SK-N-SH (cell line): ENCODE measurements at regions not wholly inside any gene's neighbourhood (a gene's known extent, or its start where the extent isn't known, plus 50 kb on each side); places are given as distances from the start of the nearest gene placed in this dataset.
"Not testable (repeated sequence)": the region's sequence is repeated elsewhere in the genome, so short reads cannot be mapped to it uniquely, and the experiment has no call there.

Experiments used
- EP300 ChIP-seq, 2 experiments: IDR thresholded peaks; 2 replicates each; pipeline versions ENCODE4 v1.4.0 to v1.6.1; 2012; ENCODE audit warnings: borderline replicate concordance in 1 of 2, low read depth in 1 of 2, low read length in 1 of 2
- EZH2phosphoT487 ChIP-seq: fragments of 200-600 bp; sonication (generic); IDR thresholded peaks from 2 replicates; pipeline ENCODE4 v1.6.1; 2017; ENCODE audit warnings: low read depth, mixed run types, mild to moderate bottlenecking, antibody characterized with exemption, moderate library complexity, borderline replicate concordance
- FOXM1 ChIP-seq: IDR thresholded peaks from 2 replicates; pipeline ENCODE4 v1.4.0; 2012; ENCODE audit warnings: low read depth, mild to moderate bottlenecking
- GABPA ChIP-seq: IDR thresholded peaks from 2 replicates; pipeline ENCODE4 v1.4.0; 2012; ENCODE audit warnings: low read depth, mild to moderate bottlenecking
- GATA2 ChIP-seq: sonication (generic); formaldehyde crosslinking; IDR thresholded peaks from 2 replicates; pipeline ENCODE4 v1.5.0; 2020; ENCODE audit warnings: mild to moderate bottlenecking, missing genetic modification reagents
- MAX ChIP-seq: IDR thresholded peaks from 2 replicates; pipeline ENCODE4 v1.4.0; 2012; ENCODE audit warnings: low read depth
- POLR2AphosphoS5 ChIP-seq: IDR thresholded peaks from 2 replicates; pipeline ENCODE4 v1.6.1; 2012; ENCODE audit warnings: low read depth, low read length
- RXRA ChIP-seq: IDR thresholded peaks from 2 replicates; pipeline ENCODE4 v1.4.0; 2012; ENCODE audit warnings: low read depth, mild to moderate bottlenecking, borderline replicate concordance
- SMC3 ChIP-seq: IDR thresholded peaks from 2 replicates; pipeline ENCODE4 v1.6.1; 2012; ENCODE audit warnings: low read depth, low read length, improper control_type of control experiment
- YY1 ChIP-seq: IDR thresholded peaks from 2 replicates; pipeline ENCODE4 v1.4.0; 2012; ENCODE audit warnings: low read depth, mild to moderate bottlenecking
- TF ChIP-seq, protein P1 (sequence below): fragments of 200-600 bp; sonication (generic); IDR thresholded peaks from 2 replicates; pipeline ENCODE4 v1.6.1; 2017; ENCODE audit warnings: antibody characterized with exemption, mild to moderate bottlenecking, moderate library complexity
- TF ChIP-seq, protein P2 (sequence below): fragments of 150-350 bp; IDR thresholded peaks from 2 replicates; pipeline ENCODE4 v1.6.1; 2017; ENCODE audit warnings: antibody characterized with exemption, low read length, low read depth, borderline replicate concordance

DNA sequence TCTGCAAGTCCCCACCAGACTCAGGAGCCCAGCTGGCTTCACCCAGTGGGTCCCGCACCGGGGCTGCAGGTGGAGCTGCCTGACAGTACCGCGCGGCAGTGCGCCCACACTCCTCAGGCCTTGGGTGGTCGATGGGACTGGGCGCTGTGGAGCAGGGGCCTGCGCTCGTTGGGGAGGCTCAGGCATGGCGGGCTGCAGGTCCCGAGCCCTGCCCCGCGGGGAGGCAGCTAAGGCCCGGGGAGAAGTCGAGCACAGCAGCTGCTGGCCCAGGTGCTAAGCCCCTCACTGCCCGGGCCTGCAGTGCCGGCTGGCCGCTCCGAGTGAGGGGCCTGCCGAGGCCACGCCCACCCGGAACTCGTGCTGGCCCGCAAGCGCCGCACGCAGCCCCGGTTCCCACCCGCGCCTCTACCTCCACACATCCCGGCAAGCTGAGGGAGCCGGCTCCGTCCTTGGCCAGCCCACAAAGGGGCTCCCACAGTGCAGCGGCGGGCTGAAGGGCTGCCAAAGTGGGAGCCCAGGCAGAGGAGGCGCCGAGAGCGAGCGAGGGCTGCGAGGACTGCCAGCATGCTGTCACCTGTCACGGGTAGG is 2021.7 kb upstream of the LRRTM1 start:
- TF ChIP-seq GATA2; RXRA; POLR2AphosphoS5; SMC3; MAX; EP300 (IDR thresholded peaks at IDR 0.05; ENCODE audit: borderline replicate concordance in 1 of 2, low read depth in 1 of 2, low read length in 1 of 2); EZH2phosphoT487; GABPA; FOXM1; YY1: not testable (repeated sequence)
- TF ChIP-seq, protein P1, sequence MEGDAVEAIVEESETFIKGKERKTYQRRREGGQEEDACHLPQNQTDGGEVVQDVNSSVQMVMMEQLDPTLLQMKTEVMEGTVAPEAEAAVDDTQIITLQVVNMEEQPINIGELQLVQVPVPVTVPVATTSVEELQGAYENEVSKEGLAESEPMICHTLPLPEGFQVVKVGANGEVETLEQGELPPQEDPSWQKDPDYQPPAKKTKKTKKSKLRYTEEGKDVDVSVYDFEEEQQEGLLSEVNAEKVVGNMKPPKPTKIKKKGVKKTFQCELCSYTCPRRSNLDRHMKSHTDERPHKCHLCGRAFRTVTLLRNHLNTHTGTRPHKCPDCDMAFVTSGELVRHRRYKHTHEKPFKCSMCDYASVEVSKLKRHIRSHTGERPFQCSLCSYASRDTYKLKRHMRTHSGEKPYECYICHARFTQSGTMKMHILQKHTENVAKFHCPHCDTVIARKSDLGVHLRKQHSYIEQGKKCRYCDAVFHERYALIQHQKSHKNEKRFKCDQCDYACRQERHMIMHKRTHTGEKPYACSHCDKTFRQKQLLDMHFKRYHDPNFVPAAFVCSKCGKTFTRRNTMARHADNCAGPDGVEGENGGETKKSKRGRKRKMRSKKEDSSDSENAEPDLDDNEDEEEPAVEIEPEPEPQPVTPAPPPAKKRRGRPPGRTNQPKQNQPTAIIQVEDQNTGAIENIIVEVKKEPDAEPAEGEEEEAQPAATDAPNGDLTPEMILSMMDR: not testable (repeated sequence)
- TF ChIP-seq, protein P2, sequence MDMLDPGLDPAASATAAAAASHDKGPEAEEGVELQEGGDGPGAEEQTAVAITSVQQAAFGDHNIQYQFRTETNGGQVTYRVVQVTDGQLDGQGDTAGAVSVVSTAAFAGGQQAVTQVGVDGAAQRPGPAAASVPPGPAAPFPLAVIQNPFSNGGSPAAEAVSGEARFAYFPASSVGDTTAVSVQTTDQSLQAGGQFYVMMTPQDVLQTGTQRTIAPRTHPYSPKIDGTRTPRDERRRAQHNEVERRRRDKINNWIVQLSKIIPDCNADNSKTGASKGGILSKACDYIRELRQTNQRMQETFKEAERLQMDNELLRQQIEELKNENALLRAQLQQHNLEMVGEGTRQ: not testable (repeated sequence)
